SK-N-SH (cell line): ENCODE measurements at regions not wholly inside any gene's neighbourhood (a gene's known extent, or its start where the extent isn't known, plus 50 kb on each side); places are given as distances from the start of the nearest gene placed in this dataset.

Experiments
- CTCF ChIA-PET: fragments of 300-600, 350-600 bp; formaldehyde crosslinking; extraction: SDS; loops from one replicate; lab custom pipeline; 2021; lab: Yijun Ruan, JAX
- POLR2A ChIA-PET: fragments of 350-600 bp; sonication (Branson Sonifier 250); formaldehyde crosslinking; extraction: SDS; loops from one replicate; lab custom pipeline; 2020; ENCODE audit warnings: antibody characterized with exemption, inconsistent platforms; lab: Yijun Ruan, JAX
- DNase-seq: peaks from one replicate; pipeline ENCODE4 v3.0.0; 2012
- H2AFZ ChIP-seq: fragments of 200-600 bp; sonication (generic); 2 replicates; pipeline ENCODE4 v1.8.1; 2016; ENCODE audit warnings: antibody characterized with exemption, mild to moderate bottlenecking, low read depth
- H3F3A ChIP-seq: fragments of 200-600 bp; sonication (generic); replicated peaks from 2 replicates; pipeline ENCODE3; 2016; ENCODE audit warnings: antibody characterized with exemption, mild to moderate bottlenecking; ENCODE audit not compliant: insufficient read depth
- H3K27ac ChIP-seq, 2 experiments: fragments of 200-500 bp in 1 of 2; fragments of 200-600 bp in 1 of 2; sonication (Bioruptor generic) in 1 of 2; sonication (generic), shearing (Covaris generic) in 1 of 2; 2 replicates each; pipeline versions ENCODE4 v1.5.1 to v1.6.1; 2014 to 2016; ENCODE audit warnings: low read depth in 2 of 2, inconsistent platforms in 1 of 2, low read length in 1 of 2, mild to moderate bottlenecking in 1 of 2, mixed read lengths in 1 of 2
- H3K27me3 ChIP-seq: fragments of 200-600 bp; sonication (generic), shearing (Covaris generic); 2 replicates; pipeline ENCODE4 v1.6.1; 2016; ENCODE audit warnings: mixed run types; ENCODE audit not compliant: insufficient read depth
- H3K36me3 ChIP-seq, 2 experiments: fragments of 200-500 bp in 1 of 2; fragments of 200-600 bp in 1 of 2; sonication (Bioruptor generic) in 1 of 2; sonication (generic) in 1 of 2; replicated peaks in 1 of 2; 2 replicates each; pipeline versions ENCODE3 to v1.5.1; 2014 to 2016; ENCODE audit warnings: low read length in 1 of 2, mild to moderate bottlenecking in 1 of 2; ENCODE audit not compliant: insufficient read depth in 2 of 2, control insufficient read depth in 1 of 2
- H3K4me1 ChIP-seq, 2 experiments: fragments of 200-500 bp in 1 of 2; fragments of 200-600 bp in 1 of 2; sonication (Bioruptor generic) in 1 of 2; sonication (generic), shearing (Covaris generic) in 1 of 2; 2 replicates each; pipeline versions ENCODE4 v1.5.1 to v1.6.1; 2014 to 2016; ENCODE audit warnings: low read depth in 1 of 2, low read length in 1 of 2, mixed run types in 1 of 2; ENCODE audit not compliant: insufficient read depth in 2 of 2, control insufficient read depth in 1 of 2
- H3K4me2 ChIP-seq: fragments of 200-600 bp; sonication (generic), shearing (Covaris generic); 2 replicates; pipeline ENCODE4 v1.6.1; 2017; ENCODE audit warnings: mixed run types
- H3K4me3 ChIP-seq, 2 experiments: fragments of 200-500 bp in 1 of 2; fragments of 200-600 bp in 1 of 2; sonication (Bioruptor generic) in 1 of 2; sonication (generic), shearing (Covaris generic) in 1 of 2; 2 replicates each; pipeline versions ENCODE4 v1.5.1 to v1.8.1; 2014 to 2016; ENCODE audit warnings: low read depth in 2 of 2, inconsistent platforms in 1 of 2, low read length in 1 of 2, mild to moderate bottlenecking in 1 of 2, mixed read lengths in 1 of 2, moderate library complexity in 1 of 2
- H3K79me2 ChIP-seq: fragments of 200-600 bp; sonication (generic); 2 replicates; pipeline ENCODE4 v1.8.1; 2017; ENCODE audit warnings: mild to moderate bottlenecking; ENCODE audit not compliant: insufficient read depth
- H3K9ac ChIP-seq: fragments of 200-600 bp; sonication (generic); 2 replicates; pipeline ENCODE4 v1.6.1; 2017; ENCODE audit warnings: mixed run types
- H3K9me2 ChIP-seq: fragments of 200-600 bp; sonication (generic); 2 replicates; pipeline ENCODE4 v1.6.1; 2017; ENCODE audit warnings: mixed run types
- H3K9me3 ChIP-seq: fragments of 200-600 bp; sonication (generic); 2 replicates; pipeline ENCODE4 v1.6.1; 2017; ENCODE audit warnings: mixed run types, mild to moderate bottlenecking, moderate library complexity
- H4K20me1 ChIP-seq: fragments of 200-600 bp; sonication (generic); 2 replicates; pipeline ENCODE4 v1.6.1; 2017; ENCODE audit warnings: mild to moderate bottlenecking, mixed run types; ENCODE audit not compliant: insufficient read depth
- CHD2 ChIP-seq: fragments of 150-350 bp; IDR thresholded peaks from 2 replicates; pipeline ENCODE4 v1.6.1; 2018; ENCODE audit warnings: low read length; ENCODE audit not compliant: partially characterized antibody
- EP300 ChIP-seq, 2 experiments: IDR thresholded peaks; 2 replicates each; pipeline versions ENCODE4 v1.4.0 to v1.6.1; 2012; ENCODE audit warnings: borderline replicate concordance in 1 of 2, low read depth in 1 of 2, low read length in 1 of 2
- FOXJ3 ChIP-seq: sonication (generic); formaldehyde crosslinking; IDR thresholded peaks from 2 replicates; pipeline ENCODE4 v1.5.1; 2020; ENCODE audit warnings: mild to moderate bottlenecking, missing genetic modification reagents
- FOXM1 ChIP-seq: IDR thresholded peaks from 2 replicates; pipeline ENCODE4 v1.4.0; 2012; ENCODE audit warnings: low read depth, mild to moderate bottlenecking
- GATA2 ChIP-seq: sonication (generic); formaldehyde crosslinking; IDR thresholded peaks from 2 replicates; pipeline ENCODE4 v1.5.0; 2020; ENCODE audit warnings: mild to moderate bottlenecking, missing genetic modification reagents
- IRF3 ChIP-seq: fragments of 150-350 bp; IDR thresholded peaks from 2 replicates; pipeline ENCODE4 v1.6.1; 2016; ENCODE audit warnings: mild to moderate bottlenecking, low read depth, low read length
- MXI1 ChIP-seq: IDR thresholded peaks from 2 replicates; pipeline ENCODE4 v1.6.1; 2012; ENCODE audit warnings: mild to moderate bottlenecking, low read depth, low read length, improper control_type of control experiment
- NRF1 ChIP-seq: IDR thresholded peaks from 2 replicates; pipeline ENCODE4 v1.6.1; 2012; ENCODE audit warnings: low read depth, mild to moderate bottlenecking, low read length
- POLR2AphosphoS5 ChIP-seq: IDR thresholded peaks from 2 replicates; pipeline ENCODE4 v1.6.1; 2012; ENCODE audit warnings: low read depth, low read length
- RAD21 ChIP-seq: IDR thresholded peaks from 2 replicates; pipeline ENCODE4 v1.6.1; 2012; ENCODE audit warnings: mild to moderate bottlenecking, low read length
- RCOR1 ChIP-seq: fragments of 150-350 bp; IDR thresholded peaks from 2 replicates; pipeline ENCODE4 v1.6.1; 2017; ENCODE audit warnings: antibody characterized with exemption, low read length
- RFX5 ChIP-seq: IDR thresholded peaks from 2 replicates; pipeline ENCODE4 v1.6.1; 2012; ENCODE audit warnings: mild to moderate bottlenecking, improper control_type of control experiment, low read length
- SIN3A ChIP-seq: IDR thresholded peaks from 2 replicates; pipeline ENCODE4 v1.6.1; 2012; ENCODE audit warnings: low read depth, mild to moderate bottlenecking, low read length, moderate library complexity, borderline replicate concordance
- SMC3 ChIP-seq: IDR thresholded peaks from 2 replicates; pipeline ENCODE4 v1.6.1; 2012; ENCODE audit warnings: low read depth, low read length, improper control_type of control experiment
- TAF1 ChIP-seq: IDR thresholded peaks from 2 replicates; pipeline ENCODE4 v1.6.1; 2012; ENCODE audit warnings: low read depth, mild to moderate bottlenecking, low read length, moderate library complexity, borderline replicate concordance
- TEAD4 ChIP-seq: IDR thresholded peaks from 2 replicates; pipeline ENCODE4 v1.4.0; 2012; ENCODE audit warnings: mild to moderate bottlenecking, borderline replicate concordance; ENCODE audit not compliant: insufficient read depth
- USF2 ChIP-seq: fragments of 150-350 bp; IDR thresholded peaks from 2 replicates; pipeline ENCODE4 v1.6.1; 2017; ENCODE audit warnings: antibody characterized with exemption, low read length, low read depth, borderline replicate concordance
- ZBTB33 ChIP-seq: IDR thresholded peaks from 2 replicates; pipeline ENCODE4 v1.4.0; 2012; ENCODE audit warnings: low read depth, borderline replicate concordance
- WGBS: methylation state at CpG from one replicate; pipeline ENCODE4 v1.1.6; 2017; ENCODE audit warnings: low lambda C conversion rate; 5-methylcytosine and 5-hydroxymethylcytosine counted together

GRCh38 chr5:88659529-88660263, 223.3 kb downstream of the MEF2C start:
- Histone ChIP-seq H3K27ac (no peak overlapping the region), H3K4me1 (peaks cover 0 to 7% of the 10 kb centered on the region in 2 experiments; a peak in 1 of 4 replicates), H3K4me2 (no peak overlapping the region), H3K36me3 (no peaks in the 10 kb centered on the region), H3K9ac (no peak overlapping the region), H3K27me3 (peaks cover 30% of the 10 kb centered on the region), H2AFZ (no peak overlapping the region), H4K20me1 (no peaks in the 10 kb centered on the region), H3K9me2 (peaks cover 5% of the 10 kb centered on the region), H3F3A (peaks cover 5% of the 10 kb centered on the region), H3K79me2 (no peaks in the 10 kb centered on the region), H3K9me3 (no peaks in the 10 kb centered on the region), H3K4me3 (no peak overlapping the region)
- DNase-seq, result no peak
- no peak for TF ChIP-seq RFX5
- no peak for TF ChIP-seq NRF1
- no peak for TF ChIP-seq SMC3
- no peak for TF ChIP-seq GATA2 (CRISPR knock-in tag)
- no peak for TF ChIP-seq USF2
- no peak for TF ChIP-seq TAF1
- TF ChIP-seq EP300 (IDR thresholded peaks at IDR 0.05; ENCODE audit: borderline replicate concordance in 1 of 2, low read depth in 1 of 2, low read length in 1 of 2), result no peak
- TF ChIP-seq RAD21, result no peak
- TF ChIP-seq CHD2, result no peak
- no peak for TF ChIP-seq TEAD4
- no peak for TF ChIP-seq RCOR1
- no peak for TF ChIP-seq IRF3
- TF ChIP-seq ZBTB33, result no peak
- TF ChIP-seq FOXJ3, result no peak
- no peak for TF ChIP-seq SIN3A
- TF ChIP-seq POLR2AphosphoS5, result no peak
- no peak for TF ChIP-seq MXI1
- no peak for TF ChIP-seq FOXM1
- POLR2A ChIA-PET, result no interaction called here
- CTCF ChIA-PET, result interaction anchor here (0.8 to 2.7 kb wide), 4 partner anchors 14 to 31 kb away, joined by 3 to 15 read pairs (median 5); no protein-coding TSS in a partner anchor
- WGBS, result 56% methylated on average over 20 of the region's 32 CpGs
